SK-N-SH treated with all-trans-retinoic acid at 6 μM for 48 hours (cell line): ENCODE measurements at regions not wholly inside any gene's neighbourhood (a gene's known extent, or its start where the extent isn't known, plus 50 kb on each side); places are given as distances from the start of the nearest gene placed in this dataset.

ENCODE experiments used
- ATAC-seq: fragments of 200-7000 bp; cut with Tn5 transposase; 3 replicates; pipeline ENCODE4 v1.9.1; 2020; ENCODE audit warnings: mild to moderate bottlenecking, moderate library complexity
- ARNTL ChIP-seq: fragments of 450-650 bp; formaldehyde crosslinking; IDR thresholded peaks from 2 replicates; pipeline ENCODE4 v1.5.0; 2020; ENCODE audit warnings: low read depth, mild to moderate bottlenecking, moderate library complexity, borderline replicate concordance
- BACH2 ChIP-seq: fragments of 250-450 bp; sonication (Bioruptor Pico); IDR thresholded peaks from 2 replicates; pipeline ENCODE4 v1.9.0; 2021; ENCODE audit warnings: mild to moderate bottlenecking, borderline replicate concordance
- CREB5 ChIP-seq: fragments of 250-450 bp; sonication (Bioruptor Pico); IDR thresholded peaks from 2 replicates; pipeline ENCODE4 v1.5.1; 2020; ENCODE audit warnings: low read depth, mild to moderate bottlenecking, moderate library complexity
- CSDC2 ChIP-seq: fragments of 250-450 bp; sonication (Bioruptor Pico); IDR thresholded peaks from 2 replicates; pipeline ENCODE4 v1.5.0; 2020; ENCODE audit warnings: mild to moderate bottlenecking, moderate library complexity
- CSRNP3 ChIP-seq: fragments of 250-450 bp; sonication (Bioruptor Pico); IDR thresholded peaks from 2 replicates; pipeline ENCODE4 v1.5.1; 2021; ENCODE audit warnings: mild to moderate bottlenecking, moderate library complexity
- GLIS3 ChIP-seq: fragments of 250-450 bp; sonication (Bioruptor Pico); IDR thresholded peaks from 2 replicates; pipeline ENCODE4 v1.5.0; 2020; ENCODE audit warnings: mild to moderate bottlenecking, moderate library complexity
- ISL1 ChIP-seq: fragments of 250-450 bp; sonication (Bioruptor Pico); IDR thresholded peaks from 2 replicates; pipeline ENCODE4 v2.1.2; 2022; ENCODE audit warnings: mild to moderate bottlenecking, moderate library complexity
- PATZ1 ChIP-seq: fragments of 250-450 bp; sonication (Bioruptor Pico); IDR thresholded peaks from 2 replicates; pipeline ENCODE4 v1.8.0; 2020; ENCODE audit warnings: mild to moderate bottlenecking, moderate library complexity, borderline replicate concordance
- POU6F1 ChIP-seq: fragments of 250-450 bp; sonication (Bioruptor Pico); IDR thresholded peaks from 2 replicates; pipeline ENCODE4 v1.8.0; 2021; ENCODE audit warnings: low read depth, mild to moderate bottlenecking, moderate library complexity, borderline replicate concordance
- PPARA ChIP-seq: fragments of 250-450 bp; sonication (Bioruptor Pico); IDR thresholded peaks from 2 replicates; pipeline ENCODE4 v1.5.0; 2020; ENCODE audit warnings: mild to moderate bottlenecking, borderline replicate concordance
- SNAI2 ChIP-seq: fragments of 250-450 bp; sonication (Bioruptor Pico); IDR thresholded peaks from 2 replicates; pipeline ENCODE4 v1.5.0; 2020; ENCODE audit warnings: mild to moderate bottlenecking, moderate library complexity
- TCF4 ChIP-seq: fragments of 250-450 bp; sonication (Bioruptor Pico); IDR thresholded peaks from 2 replicates; pipeline ENCODE4 v1.8.0; 2021; ENCODE audit warnings: mild to moderate bottlenecking, moderate library complexity, borderline replicate concordance
- TOX ChIP-seq: fragments of 250-450 bp; sonication (Bioruptor Pico); IDR thresholded peaks from 2 replicates; pipeline ENCODE4 v1.8.0; 2021; ENCODE audit warnings: mild to moderate bottlenecking, moderate library complexity, borderline replicate concordance
- TSHZ2 ChIP-seq: fragments of 250-450 bp; sonication (Bioruptor Pico); IDR thresholded peaks from 2 replicates; pipeline ENCODE4 v1.5.0; 2020; ENCODE audit warnings: mild to moderate bottlenecking, moderate library complexity
- ZC3H10 ChIP-seq: fragments of 250-450 bp; sonication (Bioruptor Pico); IDR thresholded peaks from 2 replicates; pipeline ENCODE4 v1.5.1; 2021; ENCODE audit warnings: mild to moderate bottlenecking, moderate library complexity
- ZFP30 ChIP-seq: fragments of 450-650 bp; formaldehyde crosslinking; IDR thresholded peaks from 2 replicates; pipeline ENCODE4 v1.5.0; 2022; ENCODE audit warnings: mild to moderate bottlenecking, moderate library complexity
- ZNF565 ChIP-seq: fragments of 450-650 bp; formaldehyde crosslinking; conservative IDR thresholded peaks from 2 replicates; pipeline ENCODE4 v1.5.0; 2020; ENCODE audit warnings: low read depth, mild to moderate bottlenecking, moderate library complexity
- ZNF70 ChIP-seq: fragments of 450-650 bp; formaldehyde crosslinking; IDR thresholded peaks from 2 replicates; pipeline ENCODE4 v1.5.0; 2020; ENCODE audit warnings: mild to moderate bottlenecking, moderate library complexity
- ZNF8 ChIP-seq: fragments of 450-650 bp; formaldehyde crosslinking; IDR thresholded peaks from 2 replicates; pipeline ENCODE4 v1.5.0; 2020; ENCODE audit warnings: mild to moderate bottlenecking, moderate library complexity

GRCh38 chr2:14554849-14555545 is 77.5 kb upstream of the LRATD1 start:
- no peak for ATAC-seq
- TF ChIP-seq CREB5 (no peak), TCF4 (CRISPR knock-in tag) (no peak), PPARA (CRISPR knock-in tag) (no peak), ISL1 (no peak), TOX (no peak), CSRNP3 (CRISPR knock-in tag) (no peak), SNAI2 (CRISPR knock-in tag) (no peak), CSDC2 (CRISPR knock-in tag) (no peak), ARNTL (CRISPR knock-in tag) (no peak), ZNF8 (CRISPR knock-in tag) (no peak), ZFP30 (CRISPR knock-in tag) (no peak), PATZ1 (no peak)
- TF ChIP-seq, all 23 proteins: peak for 0

- TF ChIP-seq PPARA (CRISPR knock-in tag) = no peak
- TF ChIP-seq CSDC2 (CRISPR knock-in tag) = no peak
- no peak for TF ChIP-seq BACH2 (CRISPR knock-in tag)
- no peak for TF ChIP-seq PATZ1
- no peak for ATAC-seq
Measured at GRCh38 chr2:14557111-14557510, 75.4 kb upstream of the LRATD1 start.

- no peak for ATAC-seq
- no peak for TF ChIP-seq SNAI2 (CRISPR knock-in tag)
- TF ChIP-seq ZNF565 = no peak
- no peak for TF ChIP-seq ISL1
- no peak for TF ChIP-seq CSRNP3 (CRISPR knock-in tag)
- TF ChIP-seq PPARA (CRISPR knock-in tag) = no peak
- no peak for TF ChIP-seq CSDC2 (CRISPR knock-in tag)
- no peak for TF ChIP-seq BACH2 (CRISPR knock-in tag)
- TF ChIP-seq ZNF70 (CRISPR knock-in tag) = no peak
- no peak for TF ChIP-seq TOX
- no peak for TF ChIP-seq TCF4 (CRISPR knock-in tag)
- TF ChIP-seq POU6F1 (CRISPR knock-in tag) = no peak
Measured at GRCh38 chr2:14557916-14558315, 74.6 kb upstream of the LRATD1 start.

GRCh38 chr2:14558335-14558919 is 74.1 kb upstream of the LRATD1 start:
- no peak for ATAC-seq
- TF ChIP-seq POU6F1 (CRISPR knock-in tag) (no peak), SNAI2 (CRISPR knock-in tag) (no peak), TCF4 (CRISPR knock-in tag) (no peak), ZNF70 (CRISPR knock-in tag) (no peak), TSHZ2 (CRISPR knock-in tag) (no peak), GLIS3 (CRISPR knock-in tag) (no peak), ZC3H10 (CRISPR knock-in tag) (no peak), BACH2 (CRISPR knock-in tag) (no peak)
